GM18498 (cell line): ENCODE measurements at regions not wholly inside any gene's neighbourhood (a gene's known extent, or its start where the extent isn't known, plus 50 kb on each side); places are given as distances from the start of the nearest gene placed in this dataset.

Source experiments
- ATAC-seq: cut with Tn5 transposase; IDR thresholded peaks from one replicate; pipeline ENCODE4 v1.9.1; 2021; ENCODE audit warnings: mild to moderate bottlenecking, moderate library complexity; ENCODE audit not compliant: unreplicated experiment

- ATAC-seq = no peak
Measured at GRCh38 chr6:79776076-79776475, 144.9 kb downstream of the SH3BGRL2 start.

GRCh38 chr6:79775222-79775621 lies 144.1 kb downstream of the SH3BGRL2 start:
- ATAC-seq = no peak

GRCh38 chr6:79764747-79765146 lies 133.6 kb downstream of the SH3BGRL2 start:
- no peak for ATAC-seq

- no peak for ATAC-seq
Measured at GRCh38 chr6:79763301-79763700, 132.2 kb downstream of the SH3BGRL2 start.

GRCh38 chr6:79762370-79762769 lies 131.2 kb downstream of the SH3BGRL2 start:
- ATAC-seq = no peak

GRCh38 chr6:79756496-79756895 lies 125.4 kb downstream of the SH3BGRL2 start:
- ATAC-seq = no peak

GRCh38 chr6:79755967-79756366 lies 124.8 kb downstream of the SH3BGRL2 start:
- no peak for ATAC-seq
